Spleen (tissue), 7 donors: ENCODE measurements at regions not wholly inside any gene's neighbourhood (a gene's known extent, or its start where the extent isn't known, plus 50 kb on each side); places are given as distances from the start of the nearest gene placed in this dataset.

ENCODE experiments used
- POLR2A ChIP-seq, 3 donors: fragments of 450-650 bp; IDR thresholded peaks; one replicate each; pipeline ENCODE4 v1.5.1; 2017; ENCODE audit warnings: antibody characterized with exemption in 3 of 3, mild to moderate bottlenecking in 1 of 3
- POLR2AphosphoS5 ChIP-seq, 3 donors: sonication (generic); formaldehyde crosslinking; IDR thresholded peaks; one replicate each; pipeline ENCODE4 v1.5.1; 2017; ENCODE audit warnings: antibody characterized with exemption in 3 of 3
- TF ChIP-seq, protein P1 (sequence below), 11 experiments: fragments of 200-600 bp in 7 of 11; fragments of 450-650 bp in 4 of 11; sonication (generic) in 4 of 11; IDR thresholded peaks in 8 of 11; conservative IDR thresholded peaks in 3 of 11; 1 replicate in 7 of 11; 2 replicates in 4 of 11; pipeline versions ENCODE4 v1.4.0 to v1.8.0; 2016 to 2021; ENCODE audit warnings: antibody characterized with exemption in 11 of 11, inconsistent platforms in 4 of 11, mild to moderate bottlenecking in 1 of 11
- donor health status: DM: no; HTN: no; CAD: no; lungs with moderate emphysema.
- donor health status: DM: no; HTN: no; CAD: no.
- donor health status: DM: no; HTN: no; CAD: no.

- TF ChIP-seq, protein P1, sequence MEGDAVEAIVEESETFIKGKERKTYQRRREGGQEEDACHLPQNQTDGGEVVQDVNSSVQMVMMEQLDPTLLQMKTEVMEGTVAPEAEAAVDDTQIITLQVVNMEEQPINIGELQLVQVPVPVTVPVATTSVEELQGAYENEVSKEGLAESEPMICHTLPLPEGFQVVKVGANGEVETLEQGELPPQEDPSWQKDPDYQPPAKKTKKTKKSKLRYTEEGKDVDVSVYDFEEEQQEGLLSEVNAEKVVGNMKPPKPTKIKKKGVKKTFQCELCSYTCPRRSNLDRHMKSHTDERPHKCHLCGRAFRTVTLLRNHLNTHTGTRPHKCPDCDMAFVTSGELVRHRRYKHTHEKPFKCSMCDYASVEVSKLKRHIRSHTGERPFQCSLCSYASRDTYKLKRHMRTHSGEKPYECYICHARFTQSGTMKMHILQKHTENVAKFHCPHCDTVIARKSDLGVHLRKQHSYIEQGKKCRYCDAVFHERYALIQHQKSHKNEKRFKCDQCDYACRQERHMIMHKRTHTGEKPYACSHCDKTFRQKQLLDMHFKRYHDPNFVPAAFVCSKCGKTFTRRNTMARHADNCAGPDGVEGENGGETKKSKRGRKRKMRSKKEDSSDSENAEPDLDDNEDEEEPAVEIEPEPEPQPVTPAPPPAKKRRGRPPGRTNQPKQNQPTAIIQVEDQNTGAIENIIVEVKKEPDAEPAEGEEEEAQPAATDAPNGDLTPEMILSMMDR (IDR thresholded peaks at IDR 0.05 in 8 of 11, conservative IDR thresholded peaks at IDR 0.05 in 3 of 11) = no peak
- TF ChIP-seq POLR2AphosphoS5 (IDR thresholded peaks at IDR 0.05) = no peak
- no peak for TF ChIP-seq POLR2A (IDR thresholded peaks at IDR 0.05)
Measured at GRCh38 chr7:90007831-90008230, 146.4 kb upstream of the STEAP1 start.
